Small intestine (tissue), 7 donors: ENCODE measurements at regions not wholly inside any gene's neighbourhood (a gene's known extent, or its start where the extent isn't known, plus 50 kb on each side); places are given as distances from the start of the nearest gene placed in this dataset.
"Not testable (repeated sequence)": the region's sequence is repeated elsewhere in the genome, so short reads cannot be mapped to it uniquely, and the experiment has no call there.

Experiments
- DNase-seq, 2 donors: peaks; one replicate each; pipeline versions ENCODE4 v3.0.0 to v3.0.0-alpha.2; 2013
- FAIRE-seq: peaks from 2 replicates; lab custom pipeline; 2012; peaks lifted over from hg19 to GRCh38; lab: Jason Lieb, UNC
- H3K27ac ChIP-seq, 3 donors: one replicate each; pipeline ENCODE4 v1.5.1; 2013; ENCODE audit warnings: low read length in 2 of 3, mild to moderate bottlenecking in 2 of 3, control low read depth in 1 of 3, inconsistent platforms in 1 of 3, low read depth in 1 of 3, moderate library complexity in 1 of 3
- H3K27me3 ChIP-seq, 3 donors: one replicate each; pipeline ENCODE4 v1.6.1; 2013; ENCODE audit warnings: low read length in 3 of 3, inconsistent platforms in 1 of 3; ENCODE audit not compliant: control insufficient read depth in 3 of 3, insufficient read depth in 3 of 3
- H3K36me3 ChIP-seq, 3 donors: one replicate each; pipeline ENCODE4 v1.6.1; 2013; ENCODE audit warnings: low read length in 3 of 3, inconsistent platforms in 1 of 3, low read depth in 1 of 3, mild to moderate bottlenecking in 1 of 3, moderate library complexity in 1 of 3; ENCODE audit not compliant: control insufficient read depth in 3 of 3, insufficient read depth in 2 of 3
- H3K4me1 ChIP-seq, 3 donors: one replicate each; pipeline ENCODE4 v1.6.1; 2013; ENCODE audit warnings: low read length in 2 of 3, inconsistent platforms in 1 of 3, low read depth in 1 of 3, mild to moderate bottlenecking in 1 of 3, moderate library complexity in 1 of 3; ENCODE audit not compliant: control insufficient read depth in 3 of 3, insufficient read depth in 2 of 3
- H3K4me3 ChIP-seq, 3 donors: one replicate each; pipeline ENCODE4 v1.5.1; 2013; ENCODE audit warnings: low read length in 3 of 3, control low read depth in 1 of 3, inconsistent platforms in 1 of 3, low read depth in 1 of 3, mild to moderate bottlenecking in 1 of 3, moderate library complexity in 1 of 3
- H3K9me3 ChIP-seq, 2 donors: one replicate each; pipeline ENCODE4 v1.6.1; 2013; ENCODE audit warnings: low read depth in 1 of 2, low read length in 1 of 2; ENCODE audit not compliant: control insufficient read depth in 2 of 2, insufficient read depth in 1 of 2
- WGBS, 3 donors: extraction: QIAGEN DNeasy Blood & Tissue Kit; methylation state at CpG; one replicate each; pipeline ENCODE4 v1.1.7; 2013; 5-methylcytosine and 5-hydroxymethylcytosine counted together
- donor health status: healthy with polysubstance abuse.
- donor health status: control.
- donor health status: control.
- donor health status: Bipolar disorder and iron deficiency.
- donor health status: healthy.

GRCh38 chr2:149761611-149762010 is 174.0 kb upstream of the MMADHC start:
- no peaks in the 10 kb centered on the region for H3K4me1 ChIP-seq
- H3K4me3 ChIP-seq: no peak overlapping the region
- no peaks in the 10 kb centered on the region for H3K9me3 ChIP-seq
- no peak overlapping the region for H3K27ac ChIP-seq
- DNase-seq (no peak), FAIRE-seq (no peak)
- no peaks in the 10 kb centered on the region for H3K36me3 ChIP-seq
- 70 to 79% (median 76%) methylated on average over 2 of the region's 2 CpGs for WGBS, 3 donors
- H3K27me3 ChIP-seq: no peaks in the 10 kb centered on the region

DNA sequence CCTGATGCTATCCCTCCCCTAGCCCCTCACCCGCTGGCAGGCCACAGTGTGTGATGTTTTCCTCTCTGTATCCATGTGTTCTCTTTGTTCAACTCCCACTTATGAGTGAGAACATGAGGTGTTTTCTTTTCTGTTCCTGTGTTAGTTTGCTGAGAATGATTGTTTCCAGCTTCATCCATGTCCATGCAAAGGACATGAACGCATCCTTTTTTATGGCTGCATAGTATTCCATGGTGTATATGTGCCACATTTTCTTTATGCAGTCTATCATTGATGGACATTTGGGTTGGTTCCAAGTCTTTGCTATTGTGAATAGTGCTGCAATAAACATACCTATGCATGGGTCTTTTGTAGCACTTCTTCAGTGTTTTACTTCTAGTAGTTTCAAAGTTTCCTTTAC is 171.8 kb upstream of the MMADHC start:
- not testable (repeated sequence) for H3K9me3 ChIP-seq, DNase-seq, H3K4me3 ChIP-seq, FAIRE-seq, H3K36me3 ChIP-seq, H3K27ac ChIP-seq, H3K4me1 ChIP-seq, H3K27me3 ChIP-seq
- WGBS, 3 donors: 90 to 95% (median 92%) methylated on average over 2 of the region's 2 CpGs

GRCh38 chr2:149754722-149755121 is 167.1 kb upstream of the MMADHC start:
- WGBS, 3 donors: 72 to 100% (median 76%) methylated on average over 1 of the region's 1 CpG

GRCh38 chr2:149747456-149747855 is 159.9 kb upstream of the MMADHC start:
- Histone ChIP-seq H3K4me3 (no peak overlapping the region), H3K9me3 (no peaks in the 10 kb centered on the region), H3K36me3 (no peaks in the 10 kb centered on the region), H3K27me3 (no peaks in the 10 kb centered on the region), H3K4me1 (no peaks in the 10 kb centered on the region), H3K27ac (no peak overlapping the region)
- no peak for FAIRE-seq
- no peak for DNase-seq
- WGBS, 3 donors: 60 to 72% (median 68%) methylated on average over 1 of the region's 1 CpG

More at GRCh38 chr2:149754722-149755121, 167.1 kb upstream of the MMADHC start:
- not testable (repeated sequence) for H3K4me3 ChIP-seq, H3K9me3 ChIP-seq, H3K27ac ChIP-seq, H3K36me3 ChIP-seq, FAIRE-seq, H3K27me3 ChIP-seq, DNase-seq, H3K4me1 ChIP-seq

DNA sequence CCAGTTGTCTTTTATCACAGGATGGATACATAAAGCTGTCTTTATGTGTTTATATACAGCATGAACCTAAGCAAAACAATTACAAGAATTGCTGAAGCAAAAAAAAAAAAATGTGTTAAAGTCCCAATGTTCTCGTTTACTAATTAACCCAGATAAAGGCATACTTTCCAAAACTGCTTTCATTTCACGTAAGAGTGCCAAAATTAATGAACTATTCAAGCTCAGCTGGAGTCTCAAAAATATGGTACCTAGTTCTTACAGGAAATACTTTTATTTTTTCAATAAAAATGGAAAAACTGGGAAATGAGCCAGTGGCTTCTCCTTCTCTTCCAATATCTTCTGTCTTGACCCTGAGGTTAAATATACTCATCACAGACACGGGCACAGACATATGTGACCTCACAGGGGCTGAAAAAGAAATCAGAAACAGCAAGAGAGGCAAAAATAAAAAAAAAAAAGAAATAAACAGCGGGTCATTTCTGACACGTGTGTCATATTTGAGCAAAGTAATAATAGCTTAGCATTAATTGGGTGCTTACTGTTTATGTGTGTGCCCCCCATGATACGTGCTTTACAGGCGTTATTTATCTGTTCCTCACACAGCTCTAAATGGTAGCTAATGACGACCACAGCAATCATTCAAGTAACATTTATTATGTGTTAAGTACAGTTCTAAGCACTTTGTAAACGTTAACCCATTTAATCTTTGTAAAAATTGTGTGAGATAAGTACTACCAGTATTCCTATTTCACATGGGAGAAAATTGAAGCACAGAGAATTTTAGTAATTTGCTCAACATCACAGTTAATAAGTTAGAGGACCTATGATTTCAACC is 158.0 kb upstream of the MMADHC start:
- no peak for FAIRE-seq
- no peaks in the 10 kb centered on the region for H3K9me3 ChIP-seq
- H3K4me3 ChIP-seq: no peak overlapping the region
- no peak for DNase-seq
- H3K27ac ChIP-seq: no peak overlapping the region
- 42 to 51% (median 45%) methylated on average over 9 of the region's 9 CpGs for WGBS, 3 donors
- H3K4me1 ChIP-seq: no peaks in the 10 kb centered on the region
- H3K27me3 ChIP-seq: no peaks in the 10 kb centered on the region
- no peaks in the 10 kb centered on the region for H3K36me3 ChIP-seq

DNA sequence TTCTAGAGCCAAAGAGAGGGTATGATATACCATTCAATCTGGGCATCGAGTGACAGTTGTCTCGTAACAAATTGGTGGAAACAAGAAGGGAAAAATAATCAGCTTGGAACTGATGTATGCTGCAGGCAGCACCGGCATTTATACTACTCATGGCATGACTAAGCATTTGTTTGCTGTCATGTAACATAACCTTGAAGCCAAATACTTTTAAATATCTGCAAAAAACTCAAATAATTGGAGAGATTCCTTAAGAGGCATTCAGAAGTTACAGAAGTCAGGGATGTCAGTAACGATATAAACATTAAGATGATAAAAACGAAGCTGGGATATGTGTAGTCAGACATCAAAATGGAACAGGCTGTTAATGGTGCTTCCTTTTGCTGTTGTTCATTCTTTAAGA is 157.3 kb upstream of the MMADHC start:
- no peak overlapping the region for H3K27ac ChIP-seq
- H3K4me3 ChIP-seq: no peak overlapping the region
- no peaks in the 10 kb centered on the region for H3K36me3 ChIP-seq
- no peaks in the 10 kb centered on the region for H3K4me1 ChIP-seq
- 66 to 73% (median 71%) methylated on average over 5 of the region's 5 CpGs for WGBS, 3 donors
- DNase-seq (no peak), FAIRE-seq (no peak)
- H3K9me3 ChIP-seq: no peaks in the 10 kb centered on the region
- H3K27me3 ChIP-seq: no peaks in the 10 kb centered on the region

- Histone ChIP-seq H3K4me3 (no peak overlapping the region), H3K9me3 (no peaks in the 10 kb centered on the region), H3K27ac (no peak overlapping the region), H3K36me3 (no peaks in the 10 kb centered on the region), H3K4me1 (no peaks in the 10 kb centered on the region), H3K27me3 (no peaks in the 10 kb centered on the region)
- 82 to 90% (median 90%) methylated on average over 6 of the region's 6 CpGs for WGBS, 3 donors
- FAIRE-seq (no peak), DNase-seq (no peak)
These were observed 156.4 kb upstream of the MMADHC start for GRCh38 chr2:149743842-149744448.

DNA sequence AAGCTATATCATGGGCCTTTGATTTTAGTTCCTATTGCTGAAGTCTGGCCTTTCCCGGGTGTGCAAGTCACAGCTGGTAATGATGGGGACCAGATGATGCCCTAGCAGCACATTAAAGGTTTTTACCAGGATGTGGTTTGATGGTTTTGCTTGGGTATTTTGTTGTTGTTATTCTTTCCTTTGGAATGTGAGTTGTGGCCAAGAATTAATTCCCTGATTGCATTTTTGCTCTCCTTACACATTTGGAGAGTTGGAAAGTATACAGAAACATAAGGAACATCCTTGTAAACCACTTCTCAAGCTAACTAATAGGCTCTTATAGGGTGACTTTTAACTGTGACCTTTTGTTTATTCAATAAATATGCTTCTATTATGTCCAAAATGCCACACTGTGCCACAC is 154.1 kb upstream of the MMADHC start:
- Histone ChIP-seq H3K4me3 (no peak overlapping the region), H3K4me1 (no peaks in the 10 kb centered on the region), H3K36me3 (no peaks in the 10 kb centered on the region), H3K9me3 (no peaks in the 10 kb centered on the region), H3K27me3 (no peaks in the 10 kb centered on the region), H3K27ac (no peak overlapping the region)
- DNase-seq: no peak
- 63 to 94% (median 76%) methylated on average over 1 of the region's 1 CpG for WGBS, 3 donors
- no peak for FAIRE-seq
